Sigmoid colon (tissue), 6 donors: ENCODE measurements at regions not wholly inside any gene's neighbourhood (a gene's known extent, or its start where the extent isn't known, plus 50 kb on each side); places are given as distances from the start of the nearest gene placed in this dataset.

Experiments
- DNase-seq: peaks from one replicate; pipeline ENCODE4 v3.0.0-alpha.2; 2019
- H3K27ac ChIP-seq, 4 donors: fragments of 200-600 bp; sonication (generic); one replicate each; pipeline ENCODE4 v1.5.1; 2016 to 2019; ENCODE audit warnings: mild to moderate bottlenecking in 1 of 4
- H3K27me3 ChIP-seq, 3 donors: fragments of 200-600 bp; sonication (generic); one replicate each; pipeline ENCODE4 v1.5.1; 2019; ENCODE audit warnings: mild to moderate bottlenecking in 1 of 3
- H3K36me3 ChIP-seq, 4 donors: fragments of 200-600 bp; sonication (generic); one replicate each; pipeline ENCODE4 v1.5.1; 2016 to 2019
- H3K4me1 ChIP-seq, 4 donors: fragments of 200-600 bp; sonication (generic); one replicate each; pipeline ENCODE4 v1.5.1; 2017 to 2019
- H3K4me3 ChIP-seq, 4 donors: fragments of 200-600 bp; sonication (generic); one replicate each; pipeline ENCODE4 v1.5.1; 2017 to 2019; ENCODE audit warnings: mild to moderate bottlenecking in 2 of 4, moderate library complexity in 1 of 4
- H3K9me3 ChIP-seq, 4 donors: fragments of 200-600 bp in 3 of 4; sonication (generic) in 3 of 4; one replicate each; pipeline versions ENCODE4 v1.5.1 to v1.6.1; 2013 to 2019
- EP300 ChIP-seq, 4 donors: sonication (generic); formaldehyde crosslinking; IDR thresholded peaks; one replicate each; pipeline ENCODE4 v1.6.1; 2017; ENCODE audit warnings: antibody characterized with exemption in 4 of 4
- POLR2A ChIP-seq, 2 donors: fragments of 450-650 bp; IDR thresholded peaks; one replicate each; pipeline ENCODE4 v1.6.1; 2016; ENCODE audit warnings: antibody characterized with exemption in 2 of 2, mild to moderate bottlenecking in 2 of 2, moderate library complexity in 2 of 2
- POLR2AphosphoS5 ChIP-seq, 4 donors: sonication (generic); formaldehyde crosslinking; IDR thresholded peaks; one replicate each; pipeline ENCODE4 v1.6.1; 2017; ENCODE audit warnings: antibody characterized with exemption in 4 of 4
- WGBS, 2 donors: extraction: QIAGEN DNeasy Blood & Tissue Kit; methylation state at CpG; one replicate each; pipeline ENCODE4 v1.1.7; 2013; 5-methylcytosine and 5-hydroxymethylcytosine counted together
- intact Hi-C: fragments of 100-400 bp; cut with DNase I; formaldehyde crosslinking; loops from one replicate; pipeline ENCODE4 v1.15.1; 2023
- TF ChIP-seq, protein P1 (sequence below), 4 experiments: fragments of 450-650 bp in 3 of 4; fragments of 200-600 bp in 1 of 4; IDR thresholded peaks; one replicate each; pipeline ENCODE4 v1.5.1; 2016 to 2019; ENCODE audit warnings: antibody characterized with exemption in 4 of 4, mild to moderate bottlenecking in 3 of 4, moderate library complexity in 2 of 4
- donor health status: healthy with polysubstance abuse.
- donor health status: healthy.

DNA sequence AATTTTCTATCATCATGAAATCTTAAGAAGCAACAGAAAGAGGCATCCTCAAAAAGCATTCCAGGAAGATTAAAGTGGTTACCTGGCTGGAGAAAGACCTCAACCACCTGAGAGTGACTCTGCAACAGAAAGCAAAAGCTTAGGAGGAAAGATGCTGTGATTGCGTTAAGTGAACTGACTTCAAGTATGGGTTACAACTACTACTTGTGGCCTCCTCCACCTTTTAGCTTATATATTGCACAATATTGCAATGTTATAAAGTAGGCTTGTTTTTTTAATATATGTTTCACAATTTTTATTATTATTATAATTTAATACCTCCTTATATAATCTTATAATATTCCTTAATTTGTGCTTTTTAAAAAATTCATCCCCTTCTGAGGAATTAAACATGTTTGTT is 1407.5 kb downstream of the KCNT2 start:
- no peak for DNase-seq
- intact Hi-C loops, result no loop called here
- no peaks in the 10 kb centered on the region for H3K27me3 ChIP-seq
- H3K4me3 ChIP-seq, result no peak overlapping the region
- TF ChIP-seq EP300 (IDR thresholded peaks at IDR 0.05) (no peak), POLR2AphosphoS5 (IDR thresholded peaks at IDR 0.05) (no peak), POLR2A (IDR thresholded peaks at IDR 0.05) (no peak)
- TF ChIP-seq, protein P1, sequence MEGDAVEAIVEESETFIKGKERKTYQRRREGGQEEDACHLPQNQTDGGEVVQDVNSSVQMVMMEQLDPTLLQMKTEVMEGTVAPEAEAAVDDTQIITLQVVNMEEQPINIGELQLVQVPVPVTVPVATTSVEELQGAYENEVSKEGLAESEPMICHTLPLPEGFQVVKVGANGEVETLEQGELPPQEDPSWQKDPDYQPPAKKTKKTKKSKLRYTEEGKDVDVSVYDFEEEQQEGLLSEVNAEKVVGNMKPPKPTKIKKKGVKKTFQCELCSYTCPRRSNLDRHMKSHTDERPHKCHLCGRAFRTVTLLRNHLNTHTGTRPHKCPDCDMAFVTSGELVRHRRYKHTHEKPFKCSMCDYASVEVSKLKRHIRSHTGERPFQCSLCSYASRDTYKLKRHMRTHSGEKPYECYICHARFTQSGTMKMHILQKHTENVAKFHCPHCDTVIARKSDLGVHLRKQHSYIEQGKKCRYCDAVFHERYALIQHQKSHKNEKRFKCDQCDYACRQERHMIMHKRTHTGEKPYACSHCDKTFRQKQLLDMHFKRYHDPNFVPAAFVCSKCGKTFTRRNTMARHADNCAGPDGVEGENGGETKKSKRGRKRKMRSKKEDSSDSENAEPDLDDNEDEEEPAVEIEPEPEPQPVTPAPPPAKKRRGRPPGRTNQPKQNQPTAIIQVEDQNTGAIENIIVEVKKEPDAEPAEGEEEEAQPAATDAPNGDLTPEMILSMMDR (IDR thresholded peaks at IDR 0.05), result no peak
- no peaks in the 10 kb centered on the region for H3K9me3 ChIP-seq
- H3K36me3 ChIP-seq, result no peaks in the 10 kb centered on the region
- H3K27ac ChIP-seq, result no peak overlapping the region
- 96% methylated on average over 1 of the region's 1 CpG for WGBS, 2 donors
- H3K4me1 ChIP-seq, result no peaks in the 10 kb centered on the region

DNA sequence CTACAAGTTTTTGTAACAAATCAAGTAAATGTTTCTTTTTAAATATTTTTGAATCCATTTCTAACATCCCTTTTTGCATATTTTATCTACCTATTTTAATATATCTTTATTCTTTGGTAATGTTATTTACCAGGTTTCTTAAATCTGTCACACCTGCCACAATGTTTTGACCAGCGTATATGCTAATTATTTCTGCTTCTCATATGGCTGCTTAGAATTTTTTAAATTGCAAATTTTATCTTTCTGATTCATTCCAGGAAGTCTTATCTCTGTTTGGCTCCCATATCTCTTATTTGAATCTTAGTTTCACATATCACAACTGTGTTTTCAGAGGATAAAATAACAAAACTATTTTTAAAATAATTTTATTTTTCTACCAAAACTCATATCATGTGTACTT is 1411.1 kb downstream of the KCNT2 start:
- Histone ChIP-seq H3K36me3 (no peaks in the 10 kb centered on the region), H3K4me3 (no peak overlapping the region), H3K27me3 (no peaks in the 10 kb centered on the region), H3K27ac (no peak overlapping the region), H3K4me1 (no peaks in the 10 kb centered on the region), H3K9me3 (no peaks in the 10 kb centered on the region)
- no peak for DNase-seq
- WGBS, 2 donors, result 83 to 87% methylated on average over 1 of the region's 1 CpG
- no peak for TF ChIP-seq POLR2A (IDR thresholded peaks at IDR 0.05)
- intact Hi-C loops, result no loop called here

- no peaks in the 10 kb centered on the region for H3K4me1 ChIP-seq
- 55 to 67% methylated on average over 8 of the region's 8 CpGs for WGBS, 2 donors
- H3K36me3 ChIP-seq, result no peaks in the 10 kb centered on the region
- no peak overlapping the region for H3K27ac ChIP-seq
- TF ChIP-seq POLR2A (IDR thresholded peaks at IDR 0.05) (no peak), EP300 (IDR thresholded peaks at IDR 0.05) (no peak), POLR2AphosphoS5 (IDR thresholded peaks at IDR 0.05) (no peak)
- TF ChIP-seq, protein P1 (IDR thresholded peaks at IDR 0.05), result no peak
- no peak overlapping the region for H3K4me3 ChIP-seq
- H3K9me3 ChIP-seq, result no peaks in the 10 kb centered on the region
- no peak for DNase-seq
- intact Hi-C loops, result no loop called here
- no peaks in the 10 kb centered on the region for H3K27me3 ChIP-seq
Measured at GRCh38 chr1:195195423-195196057, 1412.7 kb downstream of the KCNT2 start.

GRCh38 chr1:195193134-195193533 is 1415.1 kb downstream of the KCNT2 start:
- no peaks in the 10 kb centered on the region for H3K27me3 ChIP-seq
- H3K4me3 ChIP-seq, result no peak overlapping the region
- H3K4me1 ChIP-seq, result peaks cover 0 to 8% (median 0%) of the 10 kb centered on the region in 4 donors
- WGBS, 2 donors, result 76 to 86% methylated on average over 3 of the region's 3 CpGs
- DNase-seq, result no peak
- H3K36me3 ChIP-seq, result no peaks in the 10 kb centered on the region
- TF ChIP-seq EP300 (IDR thresholded peaks at IDR 0.05), result no peak
- TF ChIP-seq POLR2A (IDR thresholded peaks at IDR 0.05), result no peak
- TF ChIP-seq, protein P1 (IDR thresholded peaks at IDR 0.05), result no peak
- no peak for TF ChIP-seq POLR2AphosphoS5 (IDR thresholded peaks at IDR 0.05)
- intact Hi-C loops, result no loop called here
- H3K9me3 ChIP-seq, result no peaks in the 10 kb centered on the region
- H3K27ac ChIP-seq, result no peak overlapping the region

- 71 to 76% methylated on average over 3 of the region's 3 CpGs for WGBS, 2 donors
- TF ChIP-seq POLR2AphosphoS5 (IDR thresholded peaks at IDR 0.05) (no peak), EP300 (IDR thresholded peaks at IDR 0.05) (no peak), POLR2A (IDR thresholded peaks at IDR 0.05) (no peak)
- TF ChIP-seq, protein P1 (IDR thresholded peaks at IDR 0.05), result no peak
- DNase-seq, result no peak
- Histone ChIP-seq H3K9me3 (no peaks in the 10 kb centered on the region), H3K27ac (no peak overlapping the region), H3K36me3 (no peaks in the 10 kb centered on the region), H3K4me3 (no peak overlapping the region), H3K27me3 (no peaks in the 10 kb centered on the region), H3K4me1 (peaks cover 0 to 13% (median 0%) of the 10 kb centered on the region in 4 donors)
- intact Hi-C loops, result no loop called here
Measured at GRCh38 chr1:195188821-195189220, 1419.4 kb downstream of the KCNT2 start.
